Liver (tissue), 8 donors: ENCODE measurements at regions not wholly inside any gene's neighbourhood (a gene's known extent, or its start where the extent isn't known, plus 50 kb on each side); places are given as distances from the start of the nearest gene placed in this dataset.

Source experiments
- DNase-seq: peaks from one replicate; pipeline ENCODE4 v3.0.0-alpha.2; 2017; ENCODE audit warnings: low spot score
- H3K27ac ChIP-seq, 2 donors: one replicate each; pipeline ENCODE4 v1.7.0; 2013; ENCODE audit warnings: inconsistent platforms in 2 of 2, low read length in 2 of 2, control low read depth in 1 of 2, low read depth in 1 of 2, mild to moderate bottlenecking in 1 of 2
- H3K27me3 ChIP-seq, 4 donors: one replicate each; pipeline versions ENCODE4 v1.6.1 to v1.7.0; 2013; ENCODE audit warnings: low read length in 3 of 4, inconsistent platforms in 1 of 4, mild to moderate bottlenecking in 1 of 4, moderate library complexity in 1 of 4; ENCODE audit not compliant: control insufficient read depth in 4 of 4, insufficient read depth in 4 of 4
- H3K36me3 ChIP-seq, 4 donors: one replicate each; pipeline versions ENCODE4 v1.6.1 to v1.7.0; 2013; ENCODE audit warnings: low read length in 3 of 4, mild to moderate bottlenecking in 3 of 4, low read depth in 1 of 4, moderate library complexity in 1 of 4; ENCODE audit not compliant: control insufficient read depth in 4 of 4, insufficient read depth in 3 of 4
- H3K4me1 ChIP-seq, 4 donors: one replicate each; pipeline versions ENCODE4 v1.6.1 to v1.7.0; 2013; ENCODE audit warnings: low read length in 3 of 4, mild to moderate bottlenecking in 3 of 4, moderate library complexity in 1 of 4; ENCODE audit not compliant: control insufficient read depth in 4 of 4, insufficient read depth in 4 of 4
- H3K4me3 ChIP-seq, 3 donors: one replicate each; pipeline versions ENCODE4 v1.6.1 to v1.7.0; 2013; ENCODE audit warnings: low read length in 3 of 3, control low read depth in 1 of 3, low read depth in 1 of 3, mild to moderate bottlenecking in 1 of 3
- H3K9ac ChIP-seq, 2 donors: one replicate each; pipeline ENCODE4 v1.7.0; 2013; ENCODE audit warnings: low read length in 2 of 2, mild to moderate bottlenecking in 2 of 2, moderate library complexity in 2 of 2, control low read depth in 1 of 2, low read depth in 1 of 2
- H3K9me3 ChIP-seq, 4 donors: one replicate each; pipeline versions ENCODE4 v1.6.1 to v1.7.0; 2013; ENCODE audit warnings: low read length in 3 of 4; ENCODE audit not compliant: control insufficient read depth in 4 of 4
- EGR1 ChIP-seq, 2 donors: IDR thresholded peaks; 2 replicates each; pipeline ENCODE4 v1.6.1; 2016 to 2018; ENCODE audit warnings: antibody characterized with exemption in 2 of 2, low read depth in 2 of 2
- FOXA1 ChIP-seq: IDR thresholded peaks from 2 replicates; pipeline ENCODE4 v1.6.1; 2016; ENCODE audit warnings: antibody characterized with exemption
- FOXA2 ChIP-seq: IDR thresholded peaks from 2 replicates; pipeline ENCODE4 v1.6.1; 2016; ENCODE audit warnings: antibody characterized with exemption
- GABPA ChIP-seq, 2 donors: IDR thresholded peaks in 1 of 2; conservative IDR thresholded peaks in 1 of 2; 2 replicates each; pipeline ENCODE4 v1.6.1; 2016; ENCODE audit warnings: antibody characterized with exemption in 2 of 2, mild to moderate bottlenecking in 1 of 2, moderate library complexity in 1 of 2
- HNF4A ChIP-seq, 2 donors: conservative IDR thresholded peaks; 2 replicates each; pipeline ENCODE4 v1.6.1; 2016; ENCODE audit warnings: antibody characterized with exemption in 2 of 2, mild to moderate bottlenecking in 2 of 2
- HNF4G ChIP-seq: IDR thresholded peaks from 2 replicates; pipeline ENCODE4 v1.6.1; 2016; ENCODE audit warnings: antibody characterized with exemption
- JUND ChIP-seq, 2 donors: IDR thresholded peaks; 2 replicates each; pipeline ENCODE4 v1.6.1; 2016; ENCODE audit warnings: antibody characterized with exemption in 2 of 2
- NR2F2 ChIP-seq: IDR thresholded peaks from 2 replicates; pipeline ENCODE4 v1.6.1; 2016; ENCODE audit warnings: antibody characterized with exemption
- RAD21 ChIP-seq, 2 donors: IDR thresholded peaks; 2 replicates each; pipeline ENCODE4 v1.6.1; 2016; ENCODE audit warnings: antibody characterized with exemption in 2 of 2, mild to moderate bottlenecking in 2 of 2
- RXRA ChIP-seq, 2 donors: IDR thresholded peaks; 2 replicates each; pipeline ENCODE4 v1.6.1; 2017 to 2018; ENCODE audit warnings: antibody characterized with exemption in 2 of 2, mild to moderate bottlenecking in 1 of 2
- SP1 ChIP-seq: IDR thresholded peaks from 2 replicates; pipeline ENCODE4 v1.6.1; 2018; ENCODE audit warnings: antibody characterized with exemption, mild to moderate bottlenecking
- TAF1 ChIP-seq: conservative IDR thresholded peaks from 2 replicates; pipeline ENCODE4 v1.6.1; 2016; ENCODE audit warnings: antibody characterized with exemption, mild to moderate bottlenecking
- YY1 ChIP-seq: IDR thresholded peaks from 2 replicates; pipeline ENCODE4 v1.6.1; 2016; ENCODE audit warnings: antibody characterized with exemption, mild to moderate bottlenecking
- WGBS: extraction: QIAGEN DNeasy Blood & Tissue Kit; methylation state at CpG from one replicate; pipeline ENCODE4 v1.1.7; 2013; 5-methylcytosine and 5-hydroxymethylcytosine counted together
- TF ChIP-seq, protein P1 (sequence below): fragments of 150-350 bp; IDR thresholded peaks from 2 replicates; pipeline ENCODE4 v1.5.1; 2017; ENCODE audit warnings: improper control_type of control experiment, low read depth, low read length; ENCODE audit not compliant: missing input control
- TF ChIP-seq, protein P2 (sequence below): IDR thresholded peaks from 2 replicates; pipeline ENCODE4 v1.6.1; 2016; ENCODE audit warnings: antibody characterized with exemption
- TF ChIP-seq, protein P3 (sequence below): IDR thresholded peaks from 2 replicates; pipeline ENCODE4 v1.6.1; 2016; ENCODE audit warnings: antibody characterized with exemption
- TF ChIP-seq, protein P4 (sequence below): IDR thresholded peaks from 2 replicates; pipeline ENCODE4 v1.6.1; 2016; ENCODE audit warnings: antibody characterized with exemption
- TF ChIP-seq, protein P5 (sequence below): IDR thresholded peaks from 2 replicates; pipeline ENCODE4 v1.6.1; 2016; ENCODE audit warnings: antibody characterized with exemption, mild to moderate bottlenecking
- donor health status: healthy.
- donor health status: healthy.
- donor health status: healthy.
- donor health status: healthy.
- donor health status: healthy.

DNA sequence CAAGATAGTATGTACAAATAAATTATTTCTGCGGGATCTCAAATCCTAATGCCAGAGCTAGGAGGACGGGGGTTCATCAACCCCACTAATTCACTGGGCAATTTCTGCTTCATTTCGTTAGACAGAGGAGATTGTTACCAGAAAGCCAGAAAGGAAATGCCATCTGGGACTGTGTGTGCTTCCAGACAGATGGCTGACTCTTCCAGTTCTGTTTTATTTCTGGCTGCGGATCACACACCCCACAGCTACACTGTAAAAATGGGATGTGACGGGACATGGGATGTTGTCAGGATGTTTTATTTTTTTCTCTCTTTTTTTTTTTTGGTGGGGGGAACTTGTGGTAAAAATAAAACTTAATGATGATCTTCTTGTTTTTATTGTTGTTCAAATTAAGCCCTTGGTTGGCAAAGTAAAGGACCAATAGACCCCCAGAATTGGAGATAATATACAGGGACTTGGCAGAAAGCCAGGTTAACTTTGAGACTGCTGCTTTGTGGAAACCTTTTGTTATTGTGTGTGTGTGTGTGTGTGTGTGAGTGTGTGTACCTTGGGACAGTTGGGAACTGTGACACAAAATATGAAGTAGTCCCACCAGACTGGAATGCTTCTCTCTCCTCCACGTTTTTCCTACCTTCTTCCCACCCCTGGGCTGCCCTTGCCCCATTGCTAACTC lies 114.5 kb downstream of the NUF2 start:
- Histone ChIP-seq H3K27ac (no peak overlapping the region), H3K36me3 (no peaks in the 10 kb centered on the region), H3K9me3 (peaks cover 0 to 3% (median 0%) of the 10 kb centered on the region in 4 donors), H3K9ac (no peak overlapping the region), H3K27me3 (no peaks in the 10 kb centered on the region), H3K4me1 (no peaks in the 10 kb centered on the region), H3K4me3 (no peak overlapping the region)
- WGBS: 62% methylated on average over 6 of the region's 6 CpGs
- TF ChIP-seq HNF4A (conservative IDR thresholded peaks at IDR 0.05) (no peak), HNF4G (no peak), RAD21 (IDR thresholded peaks at IDR 0.05) (no peak), TAF1 (no peak)
- TF ChIP-seq, protein P1, sequence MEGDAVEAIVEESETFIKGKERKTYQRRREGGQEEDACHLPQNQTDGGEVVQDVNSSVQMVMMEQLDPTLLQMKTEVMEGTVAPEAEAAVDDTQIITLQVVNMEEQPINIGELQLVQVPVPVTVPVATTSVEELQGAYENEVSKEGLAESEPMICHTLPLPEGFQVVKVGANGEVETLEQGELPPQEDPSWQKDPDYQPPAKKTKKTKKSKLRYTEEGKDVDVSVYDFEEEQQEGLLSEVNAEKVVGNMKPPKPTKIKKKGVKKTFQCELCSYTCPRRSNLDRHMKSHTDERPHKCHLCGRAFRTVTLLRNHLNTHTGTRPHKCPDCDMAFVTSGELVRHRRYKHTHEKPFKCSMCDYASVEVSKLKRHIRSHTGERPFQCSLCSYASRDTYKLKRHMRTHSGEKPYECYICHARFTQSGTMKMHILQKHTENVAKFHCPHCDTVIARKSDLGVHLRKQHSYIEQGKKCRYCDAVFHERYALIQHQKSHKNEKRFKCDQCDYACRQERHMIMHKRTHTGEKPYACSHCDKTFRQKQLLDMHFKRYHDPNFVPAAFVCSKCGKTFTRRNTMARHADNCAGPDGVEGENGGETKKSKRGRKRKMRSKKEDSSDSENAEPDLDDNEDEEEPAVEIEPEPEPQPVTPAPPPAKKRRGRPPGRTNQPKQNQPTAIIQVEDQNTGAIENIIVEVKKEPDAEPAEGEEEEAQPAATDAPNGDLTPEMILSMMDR: no peak
- TF ChIP-seq, protein P2, sequence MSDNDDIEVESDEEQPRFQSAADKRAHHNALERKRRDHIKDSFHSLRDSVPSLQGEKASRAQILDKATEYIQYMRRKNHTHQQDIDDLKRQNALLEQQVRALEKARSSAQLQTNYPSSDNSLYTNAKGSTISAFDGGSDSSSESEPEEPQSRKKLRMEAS: no peak
- no peak for DNase-seq

DNA sequence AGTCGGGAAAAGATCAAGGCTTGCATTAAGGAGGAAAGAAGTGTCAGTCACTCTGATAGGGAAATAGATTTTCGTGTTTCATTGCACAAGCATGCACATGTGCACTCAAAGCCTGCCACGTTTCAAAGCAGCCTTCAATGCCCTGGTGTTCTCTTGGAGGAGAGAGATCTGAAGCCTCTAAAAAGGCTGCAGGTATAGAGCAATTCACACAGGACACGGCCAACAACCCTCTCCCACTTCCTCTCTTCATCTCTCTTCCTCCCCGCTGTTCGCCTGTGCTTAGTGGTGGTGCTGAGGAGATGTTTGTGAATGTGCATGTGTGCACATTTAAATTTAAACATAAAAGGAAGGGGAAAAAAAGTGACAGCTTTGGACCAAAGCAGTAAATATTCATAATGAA lies 117.7 kb downstream of the NUF2 start:
- Histone ChIP-seq H3K27ac (no peak overlapping the region), H3K27me3 (no peaks in the 10 kb centered on the region), H3K4me3 (no peak overlapping the region), H3K36me3 (no peaks in the 10 kb centered on the region), H3K4me1 (no peaks in the 10 kb centered on the region), H3K9ac (no peak overlapping the region), H3K9me3 (no peaks in the 10 kb centered on the region)
- 49% methylated on average over 6 of the region's 6 CpGs for WGBS
- DNase-seq: no peak
- TF ChIP-seq HNF4G (no peak), HNF4A (conservative IDR thresholded peaks at IDR 0.05) (no peak), RXRA (IDR thresholded peaks at IDR 0.05) (no peak), SP1 (no peak), EGR1 (IDR thresholded peaks at IDR 0.05; ENCODE audit: low read depth in 2 of 2) (no peak), YY1 (no peak), FOXA2 (no peak), FOXA1 (no peak), GABPA (IDR thresholded peaks at IDR 0.05 in 1 of 2, conservative IDR thresholded peaks at IDR 0.05 in 1 of 2) (no peak), JUND (IDR thresholded peaks at IDR 0.05) (no peak), RAD21 (IDR thresholded peaks at IDR 0.05) (no peak), NR2F2 (no peak)
- TF ChIP-seq, protein P3, sequence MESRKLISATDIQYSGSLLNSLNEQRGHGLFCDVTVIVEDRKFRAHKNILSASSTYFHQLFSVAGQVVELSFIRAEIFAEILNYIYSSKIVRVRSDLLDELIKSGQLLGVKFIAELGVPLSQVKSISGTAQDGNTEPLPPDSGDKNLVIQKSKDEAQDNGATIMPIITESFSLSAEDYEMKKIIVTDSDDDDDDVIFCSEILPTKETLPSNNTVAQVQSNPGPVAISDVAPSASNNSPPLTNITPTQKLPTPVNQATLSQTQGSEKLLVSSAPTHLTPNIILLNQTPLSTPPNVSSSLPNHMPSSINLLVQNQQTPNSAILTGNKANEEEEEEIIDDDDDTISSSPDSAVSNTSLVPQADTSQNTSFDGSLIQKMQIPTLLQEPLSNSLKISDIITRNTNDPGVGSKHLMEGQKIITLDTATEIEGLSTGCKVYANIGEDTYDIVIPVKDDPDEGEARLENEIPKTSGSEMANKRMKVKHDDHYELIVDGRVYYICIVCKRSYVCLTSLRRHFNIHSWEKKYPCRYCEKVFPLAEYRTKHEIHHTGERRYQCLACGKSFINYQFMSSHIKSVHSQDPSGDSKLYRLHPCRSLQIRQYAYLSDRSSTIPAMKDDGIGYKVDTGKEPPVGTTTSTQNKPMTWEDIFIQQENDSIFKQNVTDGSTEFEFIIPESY: no peak
- TF ChIP-seq, protein P1: no peak
- TF ChIP-seq, protein P4, sequence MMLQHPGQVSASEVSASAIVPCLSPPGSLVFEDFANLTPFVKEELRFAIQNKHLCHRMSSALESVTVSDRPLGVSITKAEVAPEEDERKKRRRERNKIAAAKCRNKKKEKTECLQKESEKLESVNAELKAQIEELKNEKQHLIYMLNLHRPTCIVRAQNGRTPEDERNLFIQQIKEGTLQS: no peak
- TF ChIP-seq, protein P5, sequence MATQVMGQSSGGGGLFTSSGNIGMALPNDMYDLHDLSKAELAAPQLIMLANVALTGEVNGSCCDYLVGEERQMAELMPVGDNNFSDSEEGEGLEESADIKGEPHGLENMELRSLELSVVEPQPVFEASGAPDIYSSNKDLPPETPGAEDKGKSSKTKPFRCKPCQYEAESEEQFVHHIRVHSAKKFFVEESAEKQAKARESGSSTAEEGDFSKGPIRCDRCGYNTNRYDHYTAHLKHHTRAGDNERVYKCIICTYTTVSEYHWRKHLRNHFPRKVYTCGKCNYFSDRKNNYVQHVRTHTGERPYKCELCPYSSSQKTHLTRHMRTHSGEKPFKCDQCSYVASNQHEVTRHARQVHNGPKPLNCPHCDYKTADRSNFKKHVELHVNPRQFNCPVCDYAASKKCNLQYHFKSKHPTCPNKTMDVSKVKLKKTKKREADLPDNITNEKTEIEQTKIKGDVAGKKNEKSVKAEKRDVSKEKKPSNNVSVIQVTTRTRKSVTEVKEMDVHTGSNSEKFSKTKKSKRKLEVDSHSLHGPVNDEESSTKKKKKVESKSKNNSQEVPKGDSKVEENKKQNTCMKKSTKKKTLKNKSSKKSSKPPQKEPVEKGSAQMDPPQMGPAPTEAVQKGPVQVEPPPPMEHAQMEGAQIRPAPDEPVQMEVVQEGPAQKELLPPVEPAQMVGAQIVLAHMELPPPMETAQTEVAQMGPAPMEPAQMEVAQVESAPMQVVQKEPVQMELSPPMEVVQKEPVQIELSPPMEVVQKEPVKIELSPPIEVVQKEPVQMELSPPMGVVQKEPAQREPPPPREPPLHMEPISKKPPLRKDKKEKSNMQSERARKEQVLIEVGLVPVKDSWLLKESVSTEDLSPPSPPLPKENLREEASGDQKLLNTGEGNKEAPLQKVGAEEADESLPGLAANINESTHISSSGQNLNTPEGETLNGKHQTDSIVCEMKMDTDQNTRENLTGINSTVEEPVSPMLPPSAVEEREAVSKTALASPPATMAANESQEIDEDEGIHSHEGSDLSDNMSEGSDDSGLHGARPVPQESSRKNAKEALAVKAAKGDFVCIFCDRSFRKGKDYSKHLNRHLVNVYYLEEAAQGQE: no peak
- TF ChIP-seq, protein P2: no peak
